HL-60/S4 (cell line): ENCODE measurements at regions not wholly inside any gene's neighbourhood (a gene's known extent, or its start where the extent isn't known, plus 50 kb on each side); places are given as distances from the start of the nearest gene placed in this dataset.

Experiments used
- in situ Hi-C: fragments of 300-500 bp; cut with MboI; formaldehyde crosslinking; loops from 2 replicates; pipeline ENCODE4 v1.14.3; 2022; ENCODE audit warnings: low sequenced_read_pairs

GRCh38 chr15:93887151-93887550, 344.2 kb upstream of the MCTP2 start:
- in situ Hi-C loops = no loop called here

GRCh38 chr15:93882779-93883178, 348.6 kb upstream of the MCTP2 start:
- in situ Hi-C loops = no loop called here

GRCh38 chr15:93882141-93882540, 349.2 kb upstream of the MCTP2 start:
- in situ Hi-C loops = no loop called here

GRCh38 chr15:93881310-93881709, 350.1 kb upstream of the MCTP2 start:
- in situ Hi-C loops = no loop called here

- in situ Hi-C loops = no loop called here
Measured at GRCh38 chr15:93880358-93880757, 351.0 kb upstream of the MCTP2 start.

GRCh38 chr15:93870583-93870982, 360.8 kb upstream of the MCTP2 start:
- in situ Hi-C loops = no loop called here

- in situ Hi-C loops = no loop called here
Measured at GRCh38 chr15:93866948-93867347, 364.4 kb upstream of the MCTP2 start.

GRCh38 chr15:93866476-93866875, 364.9 kb upstream of the MCTP2 start:
- in situ Hi-C loops = no loop called here

GRCh38 chr15:93865586-93865985, 365.8 kb upstream of the MCTP2 start:
- in situ Hi-C loops = no loop called here

GRCh38 chr15:93862791-93863190, 368.6 kb upstream of the MCTP2 start:
- in situ Hi-C loops = no loop called here

- in situ Hi-C loops = no loop called here
Measured at GRCh38 chr15:93861956-93862741, 369.2 kb upstream of the MCTP2 start.

- in situ Hi-C loops = no loop called here
Measured at GRCh38 chr15:93861413-93861812, 369.9 kb upstream of the MCTP2 start.

- in situ Hi-C loops = no loop called here
Measured at GRCh38 chr15:93860701-93861100, 370.7 kb upstream of the MCTP2 start.

- in situ Hi-C loops = no loop called here
Measured at GRCh38 chr15:93859176-93859575, 372.2 kb upstream of the MCTP2 start.

- in situ Hi-C loops = no loop called here
Measured at GRCh38 chr15:93855181-93855826, 376.1 kb upstream of the MCTP2 start.

- in situ Hi-C loops = no loop called here
Measured at GRCh38 chr15:93854088-93854487, 377.3 kb upstream of the MCTP2 start.

GRCh38 chr15:93852761-93853160, 378.6 kb upstream of the MCTP2 start:
- in situ Hi-C loops = no loop called here

- in situ Hi-C loops = no loop called here
Measured at GRCh38 chr15:93848490-93848889, 382.9 kb upstream of the MCTP2 start.

- in situ Hi-C loops = no loop called here
Measured at GRCh38 chr15:93848076-93848475, 383.3 kb upstream of the MCTP2 start.

- in situ Hi-C loops = no loop called here
Measured at GRCh38 chr15:93846148-93846547, 385.2 kb upstream of the MCTP2 start.

GRCh38 chr15:93837450-93837849, 393.9 kb upstream of the MCTP2 start:
- in situ Hi-C loops = no loop called here

GRCh38 chr15:93835344-93835743, 396.0 kb upstream of the MCTP2 start:
- in situ Hi-C loops = no loop called here

- in situ Hi-C loops = no loop called here
Measured at GRCh38 chr15:93831641-93832040, 399.7 kb upstream of the MCTP2 start.
